ENCODE measurements at regions not wholly inside any gene's neighbourhood (a gene's known extent, or its start where the extent isn't known, plus 50 kb on each side); places are given as distances from the start of the nearest gene placed in this dataset.
"Not testable (repeated sequence)": the region's sequence is repeated elsewhere in the genome, so short reads cannot be mapped to it uniquely, and the experiment has no call there.

DNA sequence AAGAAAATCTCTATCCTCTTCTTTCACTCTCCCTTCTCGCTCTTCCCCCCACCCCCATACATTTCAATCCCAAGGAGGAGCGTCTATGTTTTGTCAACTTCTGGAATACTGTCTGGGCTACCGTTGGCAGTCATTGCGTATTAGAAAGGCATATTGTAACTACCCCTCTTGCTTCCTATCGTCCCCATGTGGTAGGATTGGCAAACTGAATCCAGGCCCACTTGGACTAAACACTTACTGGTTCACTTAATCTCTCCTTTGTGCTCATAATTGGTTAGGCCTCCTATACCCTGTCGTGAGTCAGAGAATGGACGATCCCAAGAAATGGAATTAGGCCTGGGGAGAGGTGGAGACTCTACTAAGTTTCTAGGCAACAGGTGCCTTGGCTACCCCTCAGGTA, 68.8 kb upstream of the SLC8A3 start:
- Mint-ChIP-seq H3K4me1 (ENCODE audit: unreplicated experiment) (no peaks in the 10 kb centered on the region), H3K4me3 (ENCODE audit: unreplicated experiment) (no peak overlapping the region), H3K27me3 (ENCODE audit: unreplicated experiment) (peaks cover 1% of the 10 kb centered on the region), H3K27ac (ENCODE audit: unreplicated experiment) (no peak overlapping the region), H3K9me3 (ENCODE audit: unreplicated experiment) (no peaks in the 10 kb centered on the region), H3K36me3 (ENCODE audit: low read depth, unreplicated experiment) (no peaks in the 10 kb centered on the region)
- peak; percentile 28 for DNase-seq (ENCODE audit: low spot score)
- TF ChIP-seq, protein P1, sequence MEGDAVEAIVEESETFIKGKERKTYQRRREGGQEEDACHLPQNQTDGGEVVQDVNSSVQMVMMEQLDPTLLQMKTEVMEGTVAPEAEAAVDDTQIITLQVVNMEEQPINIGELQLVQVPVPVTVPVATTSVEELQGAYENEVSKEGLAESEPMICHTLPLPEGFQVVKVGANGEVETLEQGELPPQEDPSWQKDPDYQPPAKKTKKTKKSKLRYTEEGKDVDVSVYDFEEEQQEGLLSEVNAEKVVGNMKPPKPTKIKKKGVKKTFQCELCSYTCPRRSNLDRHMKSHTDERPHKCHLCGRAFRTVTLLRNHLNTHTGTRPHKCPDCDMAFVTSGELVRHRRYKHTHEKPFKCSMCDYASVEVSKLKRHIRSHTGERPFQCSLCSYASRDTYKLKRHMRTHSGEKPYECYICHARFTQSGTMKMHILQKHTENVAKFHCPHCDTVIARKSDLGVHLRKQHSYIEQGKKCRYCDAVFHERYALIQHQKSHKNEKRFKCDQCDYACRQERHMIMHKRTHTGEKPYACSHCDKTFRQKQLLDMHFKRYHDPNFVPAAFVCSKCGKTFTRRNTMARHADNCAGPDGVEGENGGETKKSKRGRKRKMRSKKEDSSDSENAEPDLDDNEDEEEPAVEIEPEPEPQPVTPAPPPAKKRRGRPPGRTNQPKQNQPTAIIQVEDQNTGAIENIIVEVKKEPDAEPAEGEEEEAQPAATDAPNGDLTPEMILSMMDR (IDR thresholded peaks at IDR 0.05; ENCODE audit: unreplicated experiment) = peak; percentile 45

DNA sequence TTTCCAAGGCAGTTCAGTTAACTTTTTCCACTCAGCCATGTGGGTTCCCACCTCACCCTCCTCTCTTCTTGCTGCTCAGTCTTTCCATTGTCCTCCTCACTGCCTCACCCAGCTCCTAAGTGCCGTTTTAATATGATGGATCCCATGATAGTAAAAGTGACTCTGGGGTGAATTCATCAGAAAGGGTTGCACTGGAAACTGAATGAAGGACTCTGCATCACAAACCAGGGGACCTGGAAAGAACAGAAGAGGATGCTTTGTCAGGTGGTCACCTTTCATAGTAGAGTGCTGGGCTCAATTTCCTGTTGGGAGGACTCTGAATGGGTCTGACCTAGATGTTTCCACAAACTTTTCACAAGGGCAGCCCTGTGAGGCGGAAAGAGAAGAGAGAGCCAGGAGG, 67.8 kb upstream of the SLC8A3 start:
- Mint-ChIP-seq H3K4me3 (ENCODE audit: unreplicated experiment) (no peak overlapping the region), H3K4me1 (ENCODE audit: unreplicated experiment) (no peaks in the 10 kb centered on the region), H3K27me3 (ENCODE audit: unreplicated experiment) (peaks cover 1% of the 10 kb centered on the region), H3K9me3 (ENCODE audit: unreplicated experiment) (no peaks in the 10 kb centered on the region), H3K27ac (ENCODE audit: unreplicated experiment) (no peak overlapping the region), H3K36me3 (ENCODE audit: low read depth, unreplicated experiment) (no peaks in the 10 kb centered on the region)
- no peak for DNase-seq (ENCODE audit: low spot score)
- TF ChIP-seq, protein P1 (IDR thresholded peaks at IDR 0.05; ENCODE audit: unreplicated experiment) = no peak

DNA sequence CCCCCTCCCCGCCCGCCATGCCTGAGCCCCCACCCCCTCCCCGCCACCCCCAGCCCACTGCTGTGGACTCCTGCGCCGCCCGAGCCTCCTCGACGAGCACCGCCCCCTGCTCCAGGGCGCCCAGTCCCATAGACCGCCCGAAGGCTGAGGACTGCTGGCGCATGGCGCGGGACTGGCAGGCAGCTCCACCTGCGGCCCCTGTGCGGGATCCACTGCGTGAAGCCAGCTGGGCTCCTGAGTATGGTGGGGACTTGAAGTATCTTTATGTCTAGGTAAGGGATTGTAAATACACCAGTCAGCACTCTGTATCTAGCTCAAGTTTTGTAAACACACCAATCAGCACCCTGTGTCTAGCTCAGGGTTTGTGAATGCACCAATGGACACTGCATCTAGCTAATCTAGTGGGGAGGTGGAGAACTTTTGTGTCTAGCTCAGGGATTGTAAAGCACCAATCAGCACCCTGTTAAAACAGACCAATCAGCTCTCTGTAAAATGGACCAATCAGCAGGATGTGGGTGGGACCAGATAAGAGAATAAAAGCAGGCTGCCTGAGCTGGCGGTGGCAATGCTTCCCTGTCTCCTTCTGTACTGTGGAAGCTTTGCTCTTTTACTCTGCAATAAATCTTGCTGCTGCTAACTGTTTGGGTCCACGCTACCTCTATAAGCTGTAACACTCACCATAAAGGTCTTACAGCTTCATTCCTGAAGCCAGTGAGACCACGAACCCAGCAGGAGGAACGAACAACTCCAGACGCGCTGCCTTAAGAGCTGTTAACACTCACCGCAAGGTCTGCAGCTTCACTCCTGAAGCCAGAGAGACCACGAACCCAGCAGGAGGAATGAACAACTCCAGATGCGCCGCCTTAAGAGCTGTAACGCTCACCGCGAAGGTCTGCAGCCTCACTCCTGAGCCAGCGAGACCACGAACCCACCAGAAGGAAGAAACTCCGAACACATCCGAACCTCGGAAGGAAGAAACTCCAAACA, 66.6 kb upstream of the SLC8A3 start:
- peak; percentile 30 for DNase-seq (ENCODE audit: low spot score)
- not testable (repeated sequence) for H3K9me3 Mint-ChIP-seq (ENCODE audit: unreplicated experiment); H3K27me3 Mint-ChIP-seq (ENCODE audit: unreplicated experiment); H3K36me3 Mint-ChIP-seq (ENCODE audit: low read depth, unreplicated experiment); H3K4me1 Mint-ChIP-seq (ENCODE audit: unreplicated experiment); H3K27ac Mint-ChIP-seq (ENCODE audit: unreplicated experiment)
- H3K4me3 Mint-ChIP-seq (ENCODE audit: unreplicated experiment) = peak overlapping the region; percentile 66

DNA sequence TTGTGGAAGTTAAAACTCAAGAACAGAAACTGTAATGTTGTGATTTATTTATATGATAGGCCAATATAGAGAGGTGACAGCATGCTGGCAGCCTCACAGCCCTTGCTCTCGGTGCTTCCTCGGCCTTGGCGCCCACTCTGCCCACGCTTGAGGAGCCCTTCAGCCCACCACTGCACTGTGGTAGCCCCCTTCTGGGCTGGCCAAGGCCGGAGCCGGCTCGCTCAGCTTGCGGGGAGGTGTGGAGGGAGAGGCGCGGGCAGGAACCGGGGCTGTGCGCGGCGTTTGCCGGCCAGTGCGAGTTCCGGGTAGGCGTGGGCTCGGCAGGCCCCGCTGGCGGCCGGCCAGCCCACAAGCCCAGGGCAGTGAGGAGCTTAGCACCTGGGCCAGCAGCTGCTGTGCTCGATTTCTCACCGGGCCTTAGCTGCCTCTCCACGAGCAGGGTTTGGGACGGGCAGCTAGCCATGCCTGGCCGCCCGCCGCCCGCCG, 65.8 kb upstream of the SLC8A3 start:
- Mint-ChIP-seq H3K4me3 (ENCODE audit: unreplicated experiment) (peak overlapping the region; percentile 65), H3K4me1 (ENCODE audit: unreplicated experiment) (no peaks in the 10 kb centered on the region), H3K36me3 (ENCODE audit: low read depth, unreplicated experiment) (no peaks in the 10 kb centered on the region), H3K9me3 (ENCODE audit: unreplicated experiment) (no peaks in the 10 kb centered on the region), H3K27me3 (ENCODE audit: unreplicated experiment) (peaks cover 1% of the 10 kb centered on the region), H3K27ac (ENCODE audit: unreplicated experiment) (no peak overlapping the region)
- TF ChIP-seq, protein P1 (IDR thresholded peaks at IDR 0.05; ENCODE audit: unreplicated experiment) = no peak
- DNase-seq (ENCODE audit: low spot score) = peak; percentile 61

DNA sequence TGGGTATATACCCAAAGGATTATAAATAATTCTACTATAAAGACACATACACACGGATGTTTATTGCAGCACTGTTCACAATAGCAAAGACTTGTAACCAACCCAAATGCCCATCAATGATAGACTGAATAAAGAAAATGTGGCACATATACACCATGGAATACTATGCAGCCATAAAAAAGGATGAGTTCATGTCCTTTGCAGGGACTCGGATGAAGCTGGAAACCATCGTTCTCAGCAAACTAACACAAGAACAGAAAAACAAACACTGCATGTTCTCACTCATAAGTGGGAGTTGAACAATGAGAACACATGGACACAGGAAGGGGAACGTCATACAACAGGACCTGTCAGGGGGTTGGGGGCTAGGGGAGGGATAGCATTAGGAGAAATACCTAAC, 64.8 kb upstream of the SLC8A3 start:
- not testable (repeated sequence) for H3K27ac Mint-ChIP-seq (ENCODE audit: unreplicated experiment); H3K27me3 Mint-ChIP-seq (ENCODE audit: unreplicated experiment); H3K9me3 Mint-ChIP-seq (ENCODE audit: unreplicated experiment); DNase-seq (ENCODE audit: low spot score); H3K36me3 Mint-ChIP-seq (ENCODE audit: low read depth, unreplicated experiment); H3K4me3 Mint-ChIP-seq (ENCODE audit: unreplicated experiment); H3K4me1 Mint-ChIP-seq (ENCODE audit: unreplicated experiment)

DNA sequence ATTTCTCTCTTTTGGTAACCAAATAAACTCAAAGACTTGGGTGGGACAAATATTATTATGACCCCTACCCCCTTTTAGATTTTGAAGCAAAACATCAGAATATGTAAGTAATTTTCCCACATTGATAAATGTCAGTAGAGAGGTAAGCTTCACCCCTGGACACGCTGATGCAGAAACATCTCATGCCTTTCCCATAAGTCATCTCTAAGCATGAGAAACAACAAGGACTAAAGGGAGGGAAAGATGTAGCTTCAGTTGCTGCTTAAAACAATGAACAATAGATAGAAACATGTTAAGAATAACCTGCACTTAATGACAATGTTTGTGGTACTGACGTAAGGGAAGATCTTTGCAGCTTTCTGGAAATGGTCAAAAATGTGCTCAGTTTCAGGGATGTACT, 56.3 kb upstream of the SLC8A3 start:
- Mint-ChIP-seq H3K4me1 (ENCODE audit: unreplicated experiment) (no peaks in the 10 kb centered on the region), H3K27ac (ENCODE audit: unreplicated experiment) (no peak overlapping the region), H3K27me3 (ENCODE audit: unreplicated experiment) (no peaks in the 10 kb centered on the region), H3K4me3 (ENCODE audit: unreplicated experiment) (no peak overlapping the region), H3K9me3 (ENCODE audit: unreplicated experiment) (no peaks in the 10 kb centered on the region), H3K36me3 (ENCODE audit: low read depth, unreplicated experiment) (no peaks in the 10 kb centered on the region)
- DNase-seq (ENCODE audit: low spot score) = no peak
- TF ChIP-seq, protein P1 (IDR thresholded peaks at IDR 0.05; ENCODE audit: unreplicated experiment) = no peak

Measured in endothelial cell (in vitro differentiated cells).